UCSD-AML1 (cell line): ENCODE measurements at regions not wholly inside any gene's neighbourhood (a gene's known extent, or its start where the extent isn't known, plus 50 kb on each side); places are given as distances from the start of the nearest gene placed in this dataset.
"Not testable (repeated sequence)": the region's sequence is repeated elsewhere in the genome, so short reads cannot be mapped to it uniquely, and the experiment has no call there.

ENCODE experiments used
- DNase-seq: peaks from one replicate; lab custom pipeline; 2025; ENCODE audit not compliant: unreplicated experiment; lab: John Stamatoyannopoulos, UW

DNA sequence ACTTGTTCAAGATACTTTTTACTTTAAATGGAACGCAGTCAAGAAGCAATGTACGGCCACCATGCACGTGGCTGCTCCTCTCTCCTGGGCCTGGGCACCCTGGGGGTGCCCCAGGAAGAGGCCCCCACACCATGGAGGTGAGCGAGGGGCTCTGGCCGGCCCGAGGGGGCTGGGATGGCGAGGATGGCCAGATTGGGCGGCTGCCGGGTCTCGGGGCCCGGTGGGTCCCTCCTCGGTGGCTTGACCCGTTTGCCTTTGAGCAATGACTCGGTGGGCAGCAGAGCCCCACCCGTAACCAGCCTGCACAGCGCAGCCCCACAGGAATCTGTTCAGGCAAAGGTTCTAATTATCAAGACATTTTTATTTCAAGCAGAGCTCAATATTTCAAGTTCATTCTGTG lies 167.4 kb downstream of the BRD1 start:
- no peak for DNase-seq

DNA sequence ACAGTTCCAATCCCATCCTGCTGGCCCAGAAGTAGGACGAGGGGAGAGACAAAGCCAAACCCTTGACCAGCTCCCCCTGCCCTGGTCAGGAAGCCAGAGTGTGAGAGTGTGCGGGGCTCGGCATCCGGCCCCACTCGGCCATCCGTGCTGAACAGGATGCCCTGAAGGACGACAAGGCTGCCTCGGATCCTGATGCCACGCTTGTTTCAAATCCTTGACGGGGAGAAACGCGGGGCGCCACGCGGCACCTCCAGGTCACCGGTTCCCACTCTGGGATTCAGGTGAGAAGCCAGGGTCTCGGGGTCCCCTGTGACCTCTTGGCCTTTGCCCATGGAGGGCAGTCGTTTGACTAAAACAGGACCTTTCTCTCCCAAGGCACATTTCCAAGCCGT lies 167.8 kb downstream of the BRD1 start:
- no peak for DNase-seq

DNA sequence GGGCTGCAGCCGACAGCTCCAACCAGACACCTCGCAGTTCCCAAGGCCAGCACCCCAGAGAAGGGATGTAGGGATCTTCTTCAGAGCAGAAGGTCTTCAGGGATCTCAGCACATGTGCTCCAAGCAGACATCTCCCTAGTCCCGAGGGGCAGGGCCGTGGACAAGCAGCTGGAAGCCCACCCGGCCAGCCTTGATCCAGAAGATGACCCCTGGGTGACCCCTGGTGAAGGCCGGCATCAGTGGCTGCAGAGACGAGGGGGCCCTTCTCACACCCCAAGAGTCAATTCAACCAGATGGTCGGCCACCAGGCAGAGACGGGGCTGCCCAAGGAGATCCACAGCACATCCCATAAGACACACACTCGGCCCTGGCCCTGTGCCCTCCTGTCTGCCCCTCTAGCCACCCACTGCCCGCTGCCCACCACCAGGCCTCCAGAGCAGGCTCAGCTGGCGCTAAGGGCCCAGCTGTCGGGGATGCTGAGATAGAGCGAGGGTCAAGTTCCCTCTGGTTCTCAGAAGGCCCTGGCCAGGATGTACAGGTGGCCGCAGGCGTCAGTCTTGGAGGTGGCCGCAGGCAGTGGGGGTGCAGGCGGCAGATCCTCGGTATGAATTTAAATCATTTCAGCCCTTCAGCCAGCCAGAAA lies 168.3 kb downstream of the BRD1 start:
- no peak for DNase-seq

DNA sequence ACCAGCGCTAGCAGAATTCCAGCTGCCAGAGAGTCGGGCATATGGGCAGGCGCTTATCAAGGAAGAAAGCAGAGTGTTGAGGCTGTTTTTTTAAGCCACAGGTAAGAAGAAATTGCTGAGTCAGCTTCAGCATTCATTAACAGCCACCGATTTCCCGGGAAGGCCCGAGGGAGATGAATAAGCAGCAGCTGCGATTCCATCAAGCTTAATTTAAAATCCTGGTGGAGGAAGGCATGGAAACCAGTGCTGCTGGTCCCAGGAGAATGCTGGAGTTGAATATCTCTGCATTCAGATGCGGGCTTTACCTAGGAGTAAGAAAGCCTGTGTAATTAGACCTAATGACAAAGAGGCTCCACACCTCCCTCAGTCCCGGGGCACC lies 168.8 kb downstream of the BRD1 start:
- DNase-seq, result no peak

DNA sequence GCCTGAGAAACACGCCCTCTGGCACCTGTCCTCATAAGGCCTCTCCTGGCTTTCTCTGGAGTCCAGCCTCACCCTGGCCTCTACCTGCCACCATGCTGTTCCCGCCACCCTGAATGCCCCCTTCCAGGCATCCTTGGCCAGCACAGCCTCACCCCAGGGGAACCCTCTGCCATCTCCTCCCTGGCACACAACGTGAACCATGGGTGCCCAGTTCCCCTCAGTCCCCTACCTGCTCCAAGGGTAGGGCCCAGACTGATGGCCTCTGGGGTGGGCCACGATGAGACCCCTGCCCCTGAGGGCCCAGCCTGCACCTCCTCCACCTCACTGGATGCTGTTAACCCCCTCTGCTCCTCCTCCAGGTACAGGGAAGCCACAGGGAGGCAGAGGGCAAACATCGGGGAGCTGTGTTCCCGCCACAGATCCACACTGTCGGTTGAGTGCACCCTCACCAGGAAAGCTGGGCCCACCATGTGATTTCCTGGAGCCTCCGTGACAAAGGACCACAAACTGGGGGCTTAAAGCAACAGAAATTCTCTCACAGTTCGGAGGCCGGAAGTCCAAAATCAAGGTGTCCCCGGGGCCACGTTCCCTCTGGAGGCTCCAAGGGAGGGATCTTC lies 169.6 kb downstream of the BRD1 start:
- DNase-seq, result peak; percentile 40

DNA sequence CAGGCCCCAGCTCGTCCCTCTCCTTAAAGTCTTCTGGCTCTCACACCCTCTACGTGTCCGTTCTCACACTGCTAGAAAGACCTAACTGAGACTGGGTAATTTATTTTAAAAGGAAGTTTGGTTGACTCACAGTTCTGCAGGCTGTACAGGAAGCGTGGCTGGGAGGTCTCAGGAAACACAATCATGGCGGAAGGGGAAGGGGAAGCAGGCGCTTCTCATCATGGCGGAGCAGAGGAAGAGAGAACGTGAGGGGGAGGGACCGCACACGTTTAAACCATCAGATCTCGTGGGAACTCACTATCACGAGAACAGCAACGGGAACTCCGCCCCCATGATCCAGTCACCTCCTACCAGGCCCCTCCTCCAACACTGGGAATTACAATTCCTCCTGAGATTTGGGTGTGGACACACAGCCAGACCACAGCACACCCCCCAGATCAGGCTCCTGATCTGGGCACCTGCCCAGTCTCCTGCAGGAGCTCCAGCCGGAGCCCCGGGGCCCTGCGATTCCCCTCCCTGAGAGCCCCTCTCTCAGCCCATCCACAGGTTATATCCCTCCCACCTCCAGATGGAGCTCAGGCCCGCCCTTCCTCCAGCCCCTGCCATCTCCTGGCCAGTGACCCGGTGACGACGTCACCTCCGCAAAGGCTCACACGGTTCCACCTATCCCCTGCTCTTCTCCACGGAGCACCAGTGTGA lies 170.2 kb downstream of the BRD1 start:
- peak; percentile 89 for DNase-seq

DNA sequence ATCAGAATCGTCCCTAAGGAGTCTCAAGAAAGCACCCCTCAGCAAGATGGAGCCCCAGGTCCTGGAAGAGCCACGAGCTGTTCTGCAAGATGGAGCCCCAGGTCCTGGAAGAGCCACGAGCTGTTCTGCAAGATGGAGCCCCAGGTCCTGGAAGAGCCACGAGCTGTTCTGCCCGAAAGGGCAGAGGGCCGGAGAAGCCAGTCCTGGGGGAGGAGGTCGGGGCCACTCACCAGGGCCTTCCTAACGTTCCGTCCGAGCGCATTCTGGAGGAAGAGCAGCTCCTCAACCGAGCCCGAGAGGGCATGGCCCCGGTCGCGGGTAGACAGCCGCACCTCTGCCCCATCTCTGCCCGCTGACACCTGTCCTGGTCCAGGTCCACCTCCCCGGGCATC lies 170.8 kb downstream of the BRD1 start:
- DNase-seq, result not testable (repeated sequence)

DNA sequence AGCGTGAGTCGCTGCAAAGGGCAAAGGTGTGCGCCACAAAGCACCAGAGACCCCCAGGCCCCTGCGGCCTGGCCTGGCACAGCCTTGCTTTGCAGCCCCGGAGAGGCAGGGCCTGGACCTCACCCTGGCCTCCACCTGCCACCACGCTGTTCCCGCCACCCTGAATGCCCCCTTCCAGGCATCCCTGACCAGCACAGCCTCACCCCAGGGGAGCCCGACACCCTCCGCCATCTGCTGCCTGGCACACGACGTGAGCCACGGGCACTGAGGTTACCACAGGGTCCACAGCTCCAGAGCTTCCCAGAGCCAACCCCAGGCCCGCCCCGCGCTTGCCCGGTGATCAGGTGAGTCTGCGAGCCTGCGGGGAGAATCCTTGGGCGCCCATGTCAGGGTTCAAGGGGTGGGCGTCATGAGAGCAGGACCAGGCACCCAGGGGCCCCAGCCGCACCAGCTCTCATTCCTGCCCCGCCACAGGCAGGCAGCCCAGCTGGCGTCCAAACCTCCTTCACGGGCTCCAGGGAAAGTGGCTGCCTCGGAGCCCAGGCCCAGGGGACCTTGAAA lies 171.3 kb downstream of the BRD1 start:
- DNase-seq, result no peak

DNA sequence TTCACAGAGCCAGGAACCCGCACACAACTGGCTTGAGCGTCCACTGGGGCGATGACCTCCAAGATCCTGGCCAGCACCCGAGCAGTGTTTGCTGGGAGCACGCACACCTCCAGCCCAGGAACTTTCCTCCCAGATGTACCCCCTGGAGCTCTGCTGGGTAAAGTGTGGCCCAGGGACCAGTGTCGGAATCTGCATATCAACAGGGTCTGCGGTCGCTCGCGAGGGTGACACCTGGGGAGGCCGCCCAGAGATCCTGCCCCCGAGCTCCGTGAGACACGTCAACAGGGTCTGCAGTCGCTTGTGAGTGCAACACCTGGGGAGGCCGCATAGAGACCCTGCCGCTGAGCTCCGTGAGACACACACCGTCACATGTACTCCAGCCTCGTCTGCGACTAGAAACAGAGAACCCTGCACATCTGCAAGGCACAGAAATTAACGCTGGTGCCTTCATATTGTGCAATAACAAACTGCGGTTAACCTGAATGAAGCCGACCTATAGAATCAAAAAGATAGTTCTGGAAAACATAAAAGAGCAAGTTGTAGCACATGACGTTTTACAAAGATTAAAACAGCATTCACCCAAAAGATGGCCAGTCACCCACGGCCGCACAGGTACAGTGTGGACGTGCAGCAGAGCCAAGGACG lies 172.4 kb downstream of the BRD1 start:
- no peak for DNase-seq

DNA sequence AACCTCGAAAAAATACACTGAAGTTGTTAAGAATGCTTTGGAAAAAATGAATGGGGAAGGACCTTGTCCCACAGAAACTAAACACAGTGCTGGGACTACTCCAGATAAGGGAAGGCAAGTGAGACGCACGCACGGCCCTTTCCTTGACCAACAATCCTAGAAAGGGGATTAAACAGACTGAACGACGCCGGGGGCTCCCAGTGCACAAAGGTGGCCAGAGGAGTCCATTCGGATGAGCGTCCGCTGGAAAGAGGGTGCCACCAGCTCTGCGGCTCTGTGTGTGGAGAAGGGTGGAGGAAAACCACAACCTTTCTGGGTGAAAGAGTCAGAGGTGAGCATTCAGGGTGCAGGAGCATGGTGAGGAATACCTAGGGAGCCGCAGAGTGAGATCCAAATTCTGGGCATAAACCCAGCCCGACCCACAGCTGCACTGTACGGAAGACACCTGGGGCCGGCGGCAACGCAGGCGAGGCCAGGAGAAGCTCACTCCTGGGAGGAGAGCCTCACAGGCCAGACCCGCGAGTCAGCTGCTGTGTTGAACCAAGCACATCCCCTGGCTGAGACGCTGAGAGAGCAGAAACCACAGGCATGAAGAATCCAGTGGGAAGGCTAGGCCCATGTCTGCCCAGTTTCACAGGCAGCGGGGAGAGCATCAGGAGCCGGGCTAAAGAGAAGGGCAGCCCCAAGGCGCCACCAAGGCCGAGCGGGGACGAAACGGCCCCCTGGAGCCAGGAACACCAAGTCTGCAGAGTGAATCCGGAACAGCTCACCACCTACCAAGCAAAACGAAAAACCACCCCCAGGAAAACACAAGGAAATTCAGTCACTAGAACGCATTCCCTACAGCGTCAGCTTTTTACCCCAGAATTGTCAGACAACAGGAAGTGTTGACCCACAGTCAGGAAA lies 177.1 kb downstream of the BRD1 start:
- no peak for DNase-seq

DNA sequence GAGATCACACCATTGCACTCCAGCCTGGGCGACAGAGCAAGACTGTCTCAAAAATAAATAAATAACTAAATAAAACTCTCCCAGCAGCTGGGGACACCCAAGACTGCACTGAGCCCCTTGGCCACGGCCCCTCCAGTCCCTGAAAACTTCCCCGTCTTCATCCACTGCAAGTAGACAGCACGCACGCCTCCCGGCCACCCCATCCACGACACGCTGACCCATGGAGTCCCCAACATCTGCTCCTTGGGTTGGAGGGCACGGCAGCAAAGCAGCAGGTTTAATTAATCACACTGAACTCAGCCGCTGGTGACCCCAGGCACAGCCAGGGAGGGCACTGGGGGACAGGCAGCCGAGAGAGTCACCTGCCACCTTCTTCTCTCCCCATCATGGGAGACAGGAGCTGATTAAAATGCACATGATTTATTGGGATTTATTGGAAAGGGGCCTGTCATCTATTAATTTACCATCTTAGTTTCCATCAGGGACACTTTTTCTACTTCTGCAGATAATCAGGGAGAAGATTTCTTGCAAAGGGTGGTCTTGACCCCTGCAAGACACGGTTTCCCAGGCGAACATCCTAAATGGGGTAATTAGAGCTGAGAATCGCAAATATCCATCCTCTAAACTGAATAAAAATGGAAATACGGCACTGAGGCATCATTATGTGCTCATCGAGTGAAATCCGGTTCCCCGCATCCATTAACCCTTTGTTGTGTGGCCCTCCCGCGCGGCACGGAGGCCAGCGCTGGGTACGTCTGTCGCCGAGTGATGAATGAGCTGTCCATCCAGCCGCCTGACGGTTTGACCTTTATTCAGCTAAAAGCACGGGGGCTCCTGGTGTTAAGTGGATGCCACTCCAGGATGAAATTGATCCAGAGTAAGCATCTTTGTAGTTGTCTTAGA lies 178.3 kb downstream of the BRD1 start:
- no peak for DNase-seq

DNA sequence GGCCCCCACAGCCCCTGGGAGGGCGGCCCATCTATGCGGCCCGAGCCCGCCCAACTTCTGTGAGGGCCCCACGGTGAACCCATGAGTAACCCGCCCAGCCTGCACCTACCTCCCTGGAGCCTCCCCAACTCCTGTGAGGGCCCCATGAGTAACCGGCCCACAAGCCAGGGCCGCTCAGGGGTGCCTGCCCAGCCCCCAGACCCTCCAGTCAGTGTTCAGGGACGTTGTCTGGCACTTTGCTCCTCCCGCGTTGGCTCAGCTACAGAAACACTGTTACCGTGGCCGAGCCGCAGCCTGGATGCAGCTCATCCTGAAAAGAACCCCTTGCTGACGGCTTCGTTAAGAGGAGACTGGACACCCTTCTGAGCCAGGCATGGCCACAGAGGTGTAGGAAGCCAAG lies 179.6 kb downstream of the BRD1 start:
- DNase-seq, result no peak

DNA sequence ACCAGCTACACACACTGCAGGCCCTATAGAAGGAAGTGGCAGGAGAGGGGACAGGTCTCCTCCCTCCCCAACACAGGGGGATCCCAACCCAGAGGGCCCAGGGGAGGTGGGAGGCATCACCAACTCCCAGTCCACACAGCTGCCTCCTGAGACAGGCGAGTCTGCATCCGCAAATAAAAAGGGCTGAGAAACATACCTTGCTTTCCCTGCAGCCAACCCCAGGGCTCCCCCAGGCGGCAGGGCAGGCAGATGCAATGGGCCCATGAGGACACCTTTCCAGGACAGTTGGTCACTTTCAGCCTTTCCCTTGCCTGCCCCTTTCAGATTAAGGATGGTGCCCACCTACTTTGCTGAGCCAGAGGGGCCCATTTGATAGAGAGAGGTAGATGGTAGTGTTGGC lies 180.0 kb downstream of the BRD1 start:
- DNase-seq, result no peak

DNA sequence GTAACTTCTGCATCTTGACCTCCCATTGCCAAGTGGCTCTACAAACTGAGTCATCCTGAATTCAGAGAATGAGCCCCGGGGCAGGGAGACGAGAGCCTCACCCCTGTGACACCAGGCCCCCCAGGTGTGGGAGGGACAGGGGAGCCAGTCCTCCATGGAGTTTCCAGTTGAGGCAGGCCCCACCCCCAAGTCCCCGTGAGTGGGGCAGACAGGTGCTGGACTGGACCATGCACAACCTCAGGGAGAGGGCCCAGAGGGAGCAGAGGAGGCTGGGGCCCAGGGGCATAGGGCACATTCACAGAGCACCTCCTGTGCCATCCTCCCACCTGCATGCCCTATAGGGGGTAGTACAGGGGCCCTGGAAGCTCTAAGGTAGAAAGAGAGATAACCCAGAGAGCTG lies 180.8 kb downstream of the BRD1 start:
- no peak for DNase-seq

DNA sequence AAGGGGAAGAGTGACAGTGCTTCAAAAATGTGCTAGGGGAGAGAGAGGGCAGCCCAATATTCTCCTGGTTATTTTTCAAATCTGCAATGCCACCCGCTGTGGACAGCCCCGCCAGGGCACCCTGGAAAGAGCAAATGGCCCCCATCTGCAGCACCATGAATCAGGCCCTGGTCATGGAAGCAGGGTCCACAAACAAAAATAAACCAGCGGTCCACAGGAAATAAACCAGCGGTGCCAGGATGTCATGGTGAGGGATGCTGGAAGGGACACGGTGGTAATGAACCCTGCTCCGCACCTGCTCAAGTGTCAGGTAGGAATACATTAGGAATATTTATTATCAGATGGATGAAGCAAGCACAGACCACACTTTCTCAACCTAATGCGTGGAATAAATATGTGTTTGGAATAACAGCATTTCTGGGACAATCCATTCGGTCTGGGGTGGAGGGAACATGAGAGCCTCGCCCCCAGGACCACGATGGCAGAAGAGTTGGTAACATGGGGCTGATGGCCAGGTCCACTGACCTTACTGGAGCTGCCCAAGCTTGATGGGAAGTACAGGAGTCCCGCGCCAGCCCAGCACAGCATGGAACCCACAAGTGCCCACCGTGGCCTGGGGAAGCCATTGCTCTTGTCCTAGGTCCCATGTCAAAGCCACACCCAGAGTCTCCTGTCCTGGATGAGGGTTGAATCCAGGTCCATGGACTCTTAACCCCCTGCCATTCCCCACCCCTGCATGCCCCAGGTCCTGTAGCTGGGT lies 181.7 kb downstream of the BRD1 start:
- no peak for DNase-seq

DNA sequence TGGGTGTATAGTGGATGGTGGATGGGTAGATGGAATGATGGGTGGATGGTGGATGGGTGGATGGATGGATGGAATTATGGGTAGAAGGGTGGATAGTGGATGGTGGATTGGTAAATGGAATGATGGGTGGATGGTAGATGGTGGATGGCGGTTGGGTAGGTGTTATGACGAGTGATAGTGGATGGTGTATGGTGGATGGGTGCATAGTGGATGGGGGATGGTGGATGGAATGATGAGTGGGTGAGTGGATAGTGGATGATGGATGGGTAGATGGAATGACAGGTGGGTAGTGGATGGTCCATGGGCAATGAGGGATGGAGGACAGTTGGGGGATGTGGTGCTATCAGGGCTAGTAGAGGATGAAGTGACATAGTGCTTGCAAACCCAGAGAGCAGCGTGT lies 182.4 kb downstream of the BRD1 start:
- DNase-seq, result no peak

DNA sequence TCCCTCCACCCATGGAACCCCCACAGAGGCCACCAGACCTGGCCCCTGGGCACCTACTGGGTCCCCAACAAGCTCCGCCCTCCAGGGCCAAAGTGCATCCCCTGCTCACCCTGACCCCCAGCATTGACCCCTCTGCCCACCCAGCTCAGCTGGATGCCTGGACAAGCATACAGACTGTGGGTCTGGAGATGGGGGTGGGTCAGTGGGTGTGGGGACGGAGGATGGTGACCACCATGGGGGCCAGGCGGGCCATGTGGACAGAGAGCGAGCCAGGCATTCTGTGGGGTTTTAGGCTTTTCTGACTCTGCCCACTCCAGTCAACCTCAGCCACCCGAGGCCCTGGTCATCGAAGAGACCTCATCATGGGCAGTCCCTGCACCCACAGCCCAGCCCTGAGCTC lies 183.7 kb downstream of the BRD1 start:
- no peak for DNase-seq

DNA sequence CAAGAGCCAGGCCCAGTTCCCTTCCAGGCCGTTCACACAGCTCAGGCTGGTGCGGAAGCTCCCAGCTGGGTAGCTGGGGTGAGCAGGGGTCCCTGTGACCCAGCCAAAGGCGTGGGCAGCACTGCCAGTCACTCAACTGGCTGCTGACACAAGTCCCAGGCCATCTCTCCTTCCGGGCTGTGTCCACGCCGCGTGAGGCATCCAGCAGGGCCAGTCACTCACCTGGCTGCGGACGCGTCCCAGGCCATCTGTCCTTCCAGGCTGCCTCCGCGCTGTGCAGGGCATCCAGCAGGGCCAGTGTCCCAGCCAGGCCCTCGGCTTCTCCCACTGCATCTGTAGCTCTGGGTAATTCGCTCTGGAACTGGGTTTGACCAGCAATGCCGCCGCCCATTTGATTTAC lies 184.2 kb downstream of the BRD1 start:
- DNase-seq, result no peak

DNA sequence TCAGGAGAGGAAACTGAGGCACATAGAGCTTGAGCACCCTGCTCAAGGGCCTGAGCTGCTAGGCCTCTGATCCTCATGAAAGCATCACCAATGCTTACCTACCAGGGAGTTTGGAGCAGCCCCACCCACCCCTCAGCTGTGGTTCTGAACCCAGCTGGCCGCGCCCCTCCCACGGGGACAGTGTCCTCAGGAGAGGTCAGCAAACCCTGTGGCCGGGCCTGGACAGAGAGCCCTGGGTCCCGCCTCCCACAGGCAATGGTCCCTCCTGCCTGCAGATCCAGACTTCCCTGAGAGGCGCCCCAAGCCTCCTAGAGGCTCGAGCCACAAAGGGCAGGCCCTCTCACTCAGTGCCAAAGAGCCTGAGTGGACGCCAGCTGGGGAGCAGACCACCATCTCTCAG lies 184.9 kb downstream of the BRD1 start:
- DNase-seq, result no peak
